B cell (primary cell): ENCODE measurements at regions not wholly inside any gene's neighbourhood (a gene's known extent, or its start where the extent isn't known, plus 50 kb on each side); places are given as distances from the start of the nearest gene placed in this dataset.

Experiments used
- ATAC-seq: fragments of 200-7000 bp; cut with Tn5 transposase; one replicate; pipeline ENCODE4 v1.10.0; 2021; ENCODE audit warnings: low read depth, mild to moderate bottlenecking, moderate number of reproducible peaks, moderate library complexity
- CTCF ChIA-PET: fragments of 350-600 bp; sonication (Branson Sonifier 250); formaldehyde crosslinking; loops from one replicate; lab custom pipeline; 2021; ENCODE audit warnings: antibody characterized with exemption, inconsistent platforms; lab: Charles Lee
- POLR2A ChIA-PET: fragments of 350-600 bp; sonication (Branson Sonifier 250); formaldehyde crosslinking; loops from one replicate; lab custom pipeline; 2021; ENCODE audit warnings: antibody characterized with exemption; lab: Charles Lee
- DNase-seq: peaks from one replicate; pipeline ENCODE4 v3.0.0; 2013
- H2AFZ ChIP-seq: 2 replicates; pipeline ENCODE4 v1.6.1; 2012; ENCODE audit warnings: mild to moderate bottlenecking, low read depth, low read length; ENCODE audit not compliant: insufficient read depth, poor library complexity, severe bottlenecking
- H3K27ac ChIP-seq, 2 donors: 1 replicate in 1 of 2; 2 replicates in 1 of 2; pipeline ENCODE4 v1.5.1; 2012 to 2013; ENCODE audit warnings: low read length in 2 of 2, mild to moderate bottlenecking in 2 of 2, moderate library complexity in 1 of 2
- H3K27me3 ChIP-seq, 4 experiments: fragments of 200-600 bp in 1 of 4; sonication (generic) in 1 of 4; replicated peaks in 1 of 4; 1 replicate in 2 of 4; 2 replicates in 2 of 4; pipeline versions ENCODE4 v1.6.1 to v1.7.0; 2013 to 2016; ENCODE audit warnings: low read length in 3 of 4, mild to moderate bottlenecking in 2 of 4, mixed read lengths in 1 of 4, moderate library complexity in 1 of 4; ENCODE audit not compliant: insufficient read depth in 4 of 4, control insufficient read depth in 3 of 4; ENCODE audit errors: control extremely low read depth in 1 of 4
- H3K36me3 ChIP-seq, 2 experiments: replicated peaks in 1 of 2; 1 replicate in 1 of 2; 2 replicates in 1 of 2; pipeline versions ENCODE4 v1.6.1 to v1.7.1; 2013; ENCODE audit warnings: low read length in 1 of 2; ENCODE audit not compliant: insufficient read depth in 2 of 2, control insufficient read depth in 1 of 2; ENCODE audit errors: control extremely low read depth in 1 of 2, extremely low read depth in 1 of 2
- H3K4me1 ChIP-seq, 2 donors: fragments of 200-600 bp in 1 of 2; sonication (generic) in 1 of 2; 1 replicate in 1 of 2; 2 replicates in 1 of 2; pipeline versions ENCODE4 v1.5.1 to v1.6.1; 2013 to 2017; ENCODE audit warnings: low read length in 2 of 2; ENCODE audit not compliant: control insufficient read depth in 2 of 2, insufficient read depth in 2 of 2
- H3K4me2 ChIP-seq: replicated peaks from 2 replicates; pipeline ENCODE3; 2012; ENCODE audit warnings: mild to moderate bottlenecking, low read depth, low read length; ENCODE audit not compliant: poor library complexity, severe bottlenecking
- H3K4me3 ChIP-seq, 5 experiments: fragments of 200-600 bp in 1 of 5; sonication (generic) in 1 of 5; 1 replicate in 3 of 5; 2 replicates in 2 of 5; pipeline versions ENCODE4 v1.5.1 to v1.7.0; 2011 to 2016; ENCODE audit warnings: low read length in 4 of 5, mild to moderate bottlenecking in 4 of 5, low read depth in 2 of 5, control low read depth in 1 of 5, moderate library complexity in 1 of 5; ENCODE audit not compliant: insufficient read depth in 1 of 5; ENCODE audit errors: control extremely low read depth in 1 of 5, extremely low read depth in 1 of 5
- H3K79me2 ChIP-seq: fragments of 200-600 bp; sonication (generic); one replicate; pipeline ENCODE4 v1.6.0; 2016; ENCODE audit warnings: low read length; ENCODE audit not compliant: control insufficient read depth, insufficient read depth
- H3K9ac ChIP-seq: fragments of 200-600 bp; sonication (generic); 2 replicates; pipeline ENCODE4 v1.6.1; 2017; ENCODE audit warnings: mild to moderate bottlenecking, low read length, moderate library complexity
- H3K9me3 ChIP-seq, 3 donors: one replicate each; pipeline versions ENCODE4 v1.6.1 to v1.7.1; 2013; ENCODE audit warnings: low read length in 2 of 3; ENCODE audit not compliant: control insufficient read depth in 2 of 3, insufficient read depth in 1 of 3; ENCODE audit errors: control extremely low read depth in 1 of 3
- H4K20me1 ChIP-seq: 2 replicates; pipeline ENCODE4 v1.6.0; 2012; ENCODE audit warnings: mild to moderate bottlenecking, low read length; ENCODE audit not compliant: insufficient read depth, control insufficient read depth, poor library complexity, severe bottlenecking
- H3K27ac Mint-ChIP-seq: one replicate; pipeline ENCODE4 v1.8.0; 2021; ENCODE audit warnings: mixed read lengths
- H3K27me3 Mint-ChIP-seq: one replicate; pipeline ENCODE4 v1.8.0; 2021; ENCODE audit warnings: mixed read lengths
- H3K4me1 Mint-ChIP-seq: one replicate; pipeline ENCODE4 v1.8.0; 2021; ENCODE audit warnings: mixed read lengths
- H3K4me3 Mint-ChIP-seq: one replicate; pipeline ENCODE4 v1.8.0; 2021; ENCODE audit warnings: mixed read lengths
- H3K9me3 Mint-ChIP-seq: one replicate; pipeline ENCODE4 v1.8.0; 2022; ENCODE audit warnings: mixed read lengths; ENCODE audit not compliant: insufficient read depth
- CTCF ChIP-seq: fragments of 200-600 bp; IDR thresholded peaks from one replicate; pipeline ENCODE4 v1.8.0; 2022; ENCODE audit warnings: antibody characterized with exemption, mild to moderate bottlenecking
- EZH2 ChIP-seq: IDR thresholded peaks from 2 replicates; pipeline ENCODE4 v1.6.1; 2012; ENCODE audit warnings: borderline replicate concordance, low read depth, mild to moderate bottlenecking, moderate library complexity, low read length; ENCODE audit not compliant: insufficient read depth, poor library complexity, severe bottlenecking
- WGBS: methylation state at CpG from one replicate; pipeline ENCODE4 v1.1.5; 2013; ENCODE audit warnings: missing lambda C conversion rate; ENCODE audit not compliant: insufficient coverage; 5-methylcytosine and 5-hydroxymethylcytosine counted together
- intact Hi-C: fragments of 100-400 bp; cut with micrococcal nuclease; formaldehyde crosslinking; loops from one replicate; pipeline ENCODE4 v1.10.0; 2022

GRCh38 chr1:198883184-198883583 lies 244.3 kb downstream of the PTPRC start:
- no peaks in the 10 kb centered on the region for H4K20me1 ChIP-seq
- no peaks in the 10 kb centered on the region for H3K9me3 Mint-ChIP-seq
- no peaks in the 10 kb centered on the region for H3K27me3 ChIP-seq
- POLR2A ChIA-PET, result no interaction called here
- no peak overlapping the region for H3K27ac ChIP-seq
- no peak for ATAC-seq
- no peak overlapping the region for H2AFZ ChIP-seq
- no peak overlapping the region for H3K4me3 ChIP-seq
- H3K4me3 Mint-ChIP-seq, result no peak overlapping the region
- H3K9me3 ChIP-seq, result peaks cover 0 to 3% (median 0%) of the 10 kb centered on the region in 3 donors
- H3K9ac ChIP-seq, result no peak overlapping the region
- H3K36me3 ChIP-seq, result peaks cover 0 to 5% of the 10 kb centered on the region in 2 experiments
- intact Hi-C loops, result no loop called here
- peaks cover 6% of the 10 kb centered on the region for H3K4me1 Mint-ChIP-seq
- CTCF ChIA-PET, result interaction anchor here (1.5 kb wide), 1 partner anchor 230 kb away, joined by 3 read pairs; no protein-coding TSS in a partner anchor
- H3K79me2 ChIP-seq, result peaks cover 3% of the 10 kb centered on the region
- TF ChIP-seq CTCF, result no peak
- TF ChIP-seq EZH2, result no peak
- H3K4me2 ChIP-seq, result no peak overlapping the region
- H3K4me1 ChIP-seq, result no peaks in the 10 kb centered on the region
- H3K27me3 Mint-ChIP-seq, result no peaks in the 10 kb centered on the region
- H3K27ac Mint-ChIP-seq, result no peak overlapping the region
- DNase-seq, result no peak

GRCh38 chr1:198887866-198888265 lies 249.0 kb downstream of the PTPRC start:
- Histone ChIP-seq H3K27ac (no peak overlapping the region), H3K9ac (no peak overlapping the region), H4K20me1 (no peaks in the 10 kb centered on the region), H3K4me3 (no peak overlapping the region), H3K79me2 (peaks cover 3% of the 10 kb centered on the region), H3K27me3 (no peaks in the 10 kb centered on the region), H2AFZ (no peak overlapping the region), H3K36me3 (no peaks in the 10 kb centered on the region), H3K4me2 (no peak overlapping the region), H3K9me3 (no peaks in the 10 kb centered on the region), H3K4me1 (no peaks in the 10 kb centered on the region)
- H3K4me3 Mint-ChIP-seq, result no peak overlapping the region
- H3K4me1 Mint-ChIP-seq, result peaks cover 2% of the 10 kb centered on the region
- DNase-seq (no peak), ATAC-seq (no peak)
- TF ChIP-seq CTCF, result no peak
- TF ChIP-seq EZH2, result no peak
- CTCF ChIA-PET, result no interaction called here
- no peak overlapping the region for H3K27ac Mint-ChIP-seq
- intact Hi-C loops, result no loop called here
- no peaks in the 10 kb centered on the region for H3K9me3 Mint-ChIP-seq
- POLR2A ChIA-PET, result no interaction called here
- no peaks in the 10 kb centered on the region for H3K27me3 Mint-ChIP-seq
- no CpG with 5 or more reads among the region's 4 CpGs for WGBS
